Kidney capillary endothelial cell (primary cell): ENCODE measurements at regions not wholly inside any gene's neighbourhood (a gene's known extent, or its start where the extent isn't known, plus 50 kb on each side); places are given as distances from the start of the nearest gene placed in this dataset.

Source experiments
- DNase-seq: peaks from one replicate; pipeline ENCODE4 v3.0.0-alpha.2; 2018; ENCODE audit warnings: low spot score

DNA sequence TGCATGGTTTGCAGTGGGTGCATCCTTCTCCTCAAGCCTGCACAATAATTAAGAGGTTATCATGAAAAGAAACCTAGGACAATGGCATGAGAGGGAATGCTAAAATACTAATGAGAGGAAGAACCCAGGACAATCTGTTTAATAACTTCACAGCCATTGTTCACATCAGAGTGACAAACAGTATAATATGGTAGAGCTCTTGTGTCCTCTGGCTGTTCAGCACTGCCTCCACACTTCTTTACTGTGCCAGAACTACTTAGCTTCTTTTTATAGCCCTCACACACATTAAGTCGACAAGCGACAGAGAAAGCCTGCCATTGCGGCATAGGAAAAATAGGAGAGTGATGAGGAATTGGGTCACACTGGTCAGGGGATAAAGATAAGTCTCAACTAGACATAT is 65.0 kb upstream of the MEIS2 start:
- DNase-seq: no peak

- DNase-seq: no peak
Measured at GRCh38 chr15:37166402-37166801, 66.1 kb upstream of the MEIS2 start.

- no peak for DNase-seq
Measured at GRCh38 chr15:37181339-37181738, 81.0 kb upstream of the MEIS2 start.

DNA sequence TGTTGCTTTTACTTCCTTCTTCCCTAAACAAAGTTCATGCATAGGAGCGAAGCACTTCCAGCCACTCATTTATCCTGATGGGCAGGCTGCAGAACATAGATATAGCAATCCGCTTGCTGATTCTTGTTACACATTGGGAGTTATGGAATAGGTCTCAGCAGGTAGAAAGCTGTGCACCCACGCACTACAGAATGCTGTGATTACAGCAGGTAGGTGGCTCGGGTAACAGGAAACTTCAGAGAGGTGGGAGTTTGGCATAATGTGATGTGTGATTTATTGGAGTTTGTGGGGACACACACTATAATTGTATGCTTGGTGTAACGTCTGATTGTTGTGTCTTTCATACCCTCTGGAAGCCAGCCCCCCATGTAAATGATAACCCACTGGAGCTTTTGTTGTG is 99.2 kb upstream of the MEIS2 start:
- DNase-seq: no peak

DNA sequence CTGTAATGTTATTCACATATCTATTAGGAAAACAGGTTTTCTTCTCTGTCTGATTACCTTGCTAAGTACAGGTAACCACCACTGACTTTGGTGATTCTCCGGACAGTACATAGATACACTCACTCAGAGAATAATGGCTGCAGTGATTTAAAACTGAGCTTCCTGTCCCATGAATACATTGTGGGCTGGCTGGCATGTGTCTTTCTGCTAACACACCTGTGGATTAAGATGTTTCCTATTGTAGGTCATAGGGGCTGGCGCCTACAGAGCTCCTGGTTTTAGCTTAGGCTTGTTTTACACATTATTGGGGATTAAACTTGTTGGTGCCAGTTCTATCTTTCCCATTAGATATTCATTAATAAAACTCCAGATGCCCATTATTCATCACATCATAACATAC is 102.7 kb upstream of the MEIS2 start:
- no peak for DNase-seq

DNA sequence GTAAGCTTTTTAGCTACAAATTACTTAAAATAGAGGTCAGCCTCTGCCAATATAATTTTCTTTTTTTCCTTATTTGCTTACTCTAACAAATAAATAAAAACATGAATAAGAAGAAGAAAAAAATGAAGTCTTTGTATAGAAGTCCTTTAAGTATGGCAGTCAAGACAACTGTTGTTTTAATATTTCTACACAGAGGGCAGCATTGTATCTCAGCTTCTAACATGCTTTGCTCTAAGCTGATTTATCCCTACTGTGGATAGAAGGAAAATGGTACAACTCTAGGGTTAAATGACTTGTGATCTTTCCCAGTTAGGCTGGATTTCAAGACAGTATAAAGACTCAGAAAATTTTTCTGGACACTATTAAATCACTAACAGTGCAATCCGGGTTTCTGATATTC is 104.3 kb upstream of the MEIS2 start:
- DNase-seq: no peak

DNA sequence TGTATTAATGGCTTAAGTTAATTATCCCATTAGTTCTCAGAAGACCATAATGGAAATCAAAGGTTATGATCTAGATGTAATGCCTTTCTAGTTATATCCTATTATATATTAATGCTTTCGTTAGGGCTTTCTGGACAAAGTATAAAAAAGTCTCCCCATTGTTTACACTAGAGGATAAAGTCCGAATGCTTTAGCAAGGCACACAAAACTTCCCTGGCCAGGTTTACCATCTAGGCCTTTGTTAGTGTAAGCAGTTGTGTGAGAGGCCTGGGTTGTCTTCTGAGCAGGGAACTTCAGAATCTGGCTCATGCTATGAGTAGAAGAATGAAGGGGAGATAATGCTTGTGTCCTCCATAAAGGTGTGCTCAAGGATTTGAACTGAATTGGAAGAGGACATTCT is 106.3 kb upstream of the MEIS2 start:
- no peak for DNase-seq

- DNase-seq: no peak
Measured at GRCh38 chr15:37208146-37209040, 108.0 kb upstream of the MEIS2 start.

- DNase-seq: no peak
Measured at GRCh38 chr15:37209041-37209363, 108.7 kb upstream of the MEIS2 start.

- DNase-seq: no peak
Measured at GRCh38 chr15:37217567-37217966, 117.2 kb upstream of the MEIS2 start.

GRCh38 chr15:37218351-37218916 is 118.1 kb upstream of the MEIS2 start:
- DNase-seq: no peak

GRCh38 chr15:37219211-37219701 is 118.9 kb upstream of the MEIS2 start:
- DNase-seq: no peak

DNA sequence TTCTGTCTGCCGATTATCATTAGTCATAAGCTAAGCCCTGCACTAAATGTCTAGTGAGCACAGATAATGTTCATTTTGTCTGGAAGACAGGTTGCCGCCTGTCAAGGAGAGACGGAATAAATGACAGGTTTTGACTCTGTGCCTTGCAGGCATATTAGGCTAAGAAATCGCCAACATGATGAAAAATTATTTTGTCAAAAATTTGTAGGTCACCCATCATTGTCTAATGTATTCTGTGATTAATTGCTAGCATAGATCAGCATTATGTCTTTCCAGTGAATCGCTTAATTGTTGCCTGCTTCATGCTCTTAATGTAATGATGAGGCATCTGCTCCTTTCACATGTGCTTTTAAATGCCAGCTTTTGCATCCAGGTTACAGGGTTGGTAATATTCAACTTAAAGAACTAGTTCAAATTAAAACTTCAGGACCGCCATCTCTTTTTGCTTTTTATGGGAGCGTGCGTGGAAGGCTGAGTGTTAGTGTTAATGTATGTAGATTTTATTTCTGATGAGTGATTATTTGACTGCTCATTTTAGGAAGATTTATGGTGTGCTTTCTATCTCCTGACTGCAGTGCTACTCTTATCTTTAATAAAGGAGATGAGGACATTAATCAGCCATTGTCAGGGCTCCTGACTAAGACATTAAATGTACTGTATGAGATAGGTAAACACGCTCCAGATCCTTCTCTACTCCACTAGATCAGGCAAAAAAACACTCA is 120.8 kb upstream of the MEIS2 start:
- no peak for DNase-seq

DNA sequence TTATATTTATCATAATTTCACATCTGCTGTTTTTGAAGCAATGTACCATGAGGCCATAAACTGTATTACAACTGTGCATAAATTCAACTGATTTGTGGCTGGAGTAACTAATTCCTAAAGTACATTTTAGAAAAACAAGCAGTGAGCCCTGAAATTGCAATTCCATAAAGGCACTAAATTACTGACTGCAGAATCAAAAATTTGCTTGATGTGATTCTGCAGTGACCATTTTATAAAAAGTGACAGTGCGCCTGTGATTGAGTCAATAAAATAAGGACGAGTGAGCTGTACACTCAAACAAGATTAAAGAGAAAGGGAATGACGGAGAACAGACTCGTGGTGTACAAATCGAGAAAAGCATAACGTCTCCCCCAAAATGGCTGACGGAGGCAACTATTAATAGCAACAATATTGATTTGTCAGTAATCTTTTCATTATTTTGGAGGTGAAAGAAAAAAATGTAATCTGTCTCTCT is 121.4 kb upstream of the MEIS2 start:
- DNase-seq: no peak

DNA sequence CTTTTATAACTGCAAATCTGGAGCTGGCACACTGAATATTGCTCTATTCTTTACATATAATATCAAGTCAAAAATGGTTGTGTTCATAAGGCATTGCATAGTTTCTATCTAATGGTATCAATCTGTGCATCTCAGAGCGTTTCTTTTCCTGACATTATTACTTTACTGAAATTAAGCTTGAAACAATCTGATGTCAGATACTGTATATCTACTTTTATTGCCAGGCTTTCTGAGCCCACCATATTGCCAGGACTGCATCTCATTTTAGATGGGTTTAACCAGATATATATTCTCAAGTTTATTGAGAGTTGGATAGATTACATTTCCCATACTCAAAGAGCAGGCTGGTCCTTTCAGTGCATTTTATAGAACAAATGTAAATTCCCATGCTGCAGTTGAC is 122.7 kb upstream of the MEIS2 start:
- DNase-seq: no peak

- DNase-seq: no peak
Measured at GRCh38 chr15:37229855-37230619, 129.7 kb upstream of the MEIS2 start.

GRCh38 chr15:37245358-37245757 is 145.0 kb upstream of the MEIS2 start:
- DNase-seq: no peak

DNA sequence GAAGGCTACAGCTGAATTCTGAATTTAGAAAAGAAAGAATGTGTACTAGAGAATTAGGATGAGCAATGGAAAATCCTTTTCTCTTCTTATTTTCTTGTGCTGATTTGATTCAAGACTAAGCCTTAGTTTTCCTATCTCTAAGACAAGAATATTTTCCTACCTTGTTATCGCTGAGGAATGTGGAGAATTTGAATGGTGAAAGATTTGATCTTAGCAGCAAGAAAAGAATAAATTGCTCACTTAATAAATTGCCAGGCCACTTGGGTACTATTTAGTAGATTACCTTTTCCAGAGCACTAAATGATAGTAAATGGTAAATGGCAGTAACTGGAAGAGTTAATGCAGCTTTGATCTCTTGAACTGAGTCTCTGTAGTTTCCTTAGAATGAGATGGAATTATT is 145.7 kb upstream of the MEIS2 start:
- DNase-seq: no peak

GRCh38 chr15:37246856-37247255 is 146.5 kb upstream of the MEIS2 start:
- no peak for DNase-seq

DNA sequence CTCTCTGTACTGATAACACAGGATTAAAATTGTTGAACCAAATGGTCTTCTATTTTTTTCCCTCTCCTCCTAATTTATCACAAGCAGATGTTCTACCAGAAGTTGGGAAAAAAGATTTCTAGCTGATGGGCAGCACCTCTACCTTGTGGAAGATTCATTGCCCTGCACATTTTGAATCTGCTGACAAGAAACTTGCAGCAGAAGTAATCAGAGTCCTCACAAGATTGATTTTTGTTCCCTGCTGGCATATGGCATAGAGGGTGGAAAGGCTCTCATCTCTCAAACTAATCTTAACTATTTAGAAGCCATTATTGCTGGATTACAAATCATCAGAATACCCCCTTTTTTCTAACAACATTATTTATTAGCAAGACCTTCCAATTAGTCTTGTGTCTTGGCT is 148.9 kb upstream of the MEIS2 start:
- DNase-seq: no peak

- DNase-seq: no peak
Measured at GRCh38 chr15:37252530-37252929, 152.2 kb upstream of the MEIS2 start.

DNA sequence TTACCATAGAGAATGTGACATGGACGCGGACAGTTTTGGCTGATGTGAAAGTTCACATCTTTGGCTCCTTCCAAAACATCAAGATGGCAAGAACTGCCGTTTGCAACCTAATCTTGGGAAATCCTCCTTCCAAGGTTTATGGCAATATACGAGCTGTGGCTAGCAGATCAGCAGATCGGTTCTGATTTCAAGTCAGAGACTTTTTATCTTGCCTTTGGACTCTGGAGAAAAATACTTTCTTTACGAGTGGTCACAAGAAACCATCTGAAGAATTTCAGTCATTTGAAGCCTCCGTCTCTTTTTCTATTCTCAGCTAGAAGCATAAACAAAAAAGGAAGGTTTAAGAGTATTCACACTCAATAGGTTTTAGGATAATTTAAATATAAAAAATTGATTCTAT is 153.5 kb upstream of the MEIS2 start:
- no peak for DNase-seq
